H54 (cell line): ENCODE measurements at regions not wholly inside any gene's neighbourhood (a gene's known extent, or its start where the extent isn't known, plus 50 kb on each side); places are given as distances from the start of the nearest gene placed in this dataset.

Source experiments
- DNase-seq: peaks from one replicate; pipeline ENCODE4 v3.0.0; 2011; ENCODE audit warnings: low spot score, mixed read lengths; ENCODE audit not compliant: insufficient read length
- FAIRE-seq: peaks from 3 replicates; lab custom pipeline; 2011; peaks lifted over from hg19 to GRCh38; lab: Jason Lieb, UNC
- POLR2A ChIP-seq: IDR thresholded peaks from 2 replicates; pipeline ENCODE4 v1.6.1; 2011; ENCODE audit warnings: low read depth, mild to moderate bottlenecking, low read length

GRCh38 chr13:112203614-112204013 is 136.7 kb downstream of the SOX1 start:
- TF ChIP-seq POLR2A, result no peak
- no peak for FAIRE-seq

GRCh38 chr13:112204346-112205327 is 137.7 kb downstream of the SOX1 start:
- no peak for TF ChIP-seq POLR2A
- DNase-seq (peak; percentile 31), FAIRE-seq (no peak)

More at GRCh38 chr13:112203614-112204013, 136.7 kb downstream of the SOX1 start:
- DNase-seq, result no peak

- DNase-seq (no peak), FAIRE-seq (no peak)
- TF ChIP-seq POLR2A, result no peak
These were observed 139.0 kb downstream of the SOX1 start for GRCh38 chr13:112205990-112206389.

- TF ChIP-seq POLR2A, result no peak
- DNase-seq, result no peak
- FAIRE-seq, result no peak
These were observed 140.2 kb downstream of the SOX1 start for GRCh38 chr13:112207129-112207528.

- no peak for FAIRE-seq
- no peak for DNase-seq
- TF ChIP-seq POLR2A, result no peak
These were observed 141.7 kb downstream of the SOX1 start for GRCh38 chr13:112208656-112209055.

- no peak for TF ChIP-seq POLR2A
- DNase-seq (no peak), FAIRE-seq (no peak)
These were observed 142.3 kb downstream of the SOX1 start for GRCh38 chr13:112209266-112209665.

- DNase-seq (no peak), FAIRE-seq (no peak)
- TF ChIP-seq POLR2A, result no peak
These were observed 142.8 kb downstream of the SOX1 start for GRCh38 chr13:112209711-112210110.

- DNase-seq (peak; percentile 35), FAIRE-seq (no peak)
- TF ChIP-seq POLR2A, result no peak
These were observed 143.4 kb downstream of the SOX1 start for GRCh38 chr13:112210371-112210770.

- no peak for DNase-seq
- no peak for FAIRE-seq
- TF ChIP-seq POLR2A, result no peak
These were observed 145.6 kb downstream of the SOX1 start for GRCh38 chr13:112212533-112212932.

GRCh38 chr13:112213467-112214255 is 146.7 kb downstream of the SOX1 start:
- FAIRE-seq (no peak), DNase-seq (no peak)
- TF ChIP-seq POLR2A, result no peak

GRCh38 chr13:112215871-112216270 is 148.9 kb downstream of the SOX1 start:
- FAIRE-seq (no peak), DNase-seq (no peak)
- TF ChIP-seq POLR2A, result no peak

GRCh38 chr13:112217431-112217830 is 150.5 kb downstream of the SOX1 start:
- TF ChIP-seq POLR2A, result no peak
- FAIRE-seq (no peak), DNase-seq (no peak)

- no peak for DNase-seq
These were observed 151.5 kb downstream of the SOX1 start for GRCh38 chr13:112218416-112218815.

GRCh38 chr13:112219740-112220139 is 152.8 kb downstream of the SOX1 start:
- FAIRE-seq (no peak), DNase-seq (no peak)
- no peak for TF ChIP-seq POLR2A

More at GRCh38 chr13:112218416-112218815, 151.5 kb downstream of the SOX1 start:
- no peak for TF ChIP-seq POLR2A
- no peak for FAIRE-seq
